IMR-90 (cell line): ENCODE measurements at regions not wholly inside any gene's neighbourhood (a gene's known extent, or its start where the extent isn't known, plus 50 kb on each side); places are given as distances from the start of the nearest gene placed in this dataset.

Experiments
- ATAC-seq: fragments of 200-7000 bp; cut with Tn5 transposase; 2 replicates; pipeline ENCODE4 v1.9.1; 2020; ENCODE audit warnings: low read depth, mild to moderate bottlenecking, moderate library complexity
- BruUV-seq: library from RNA; stranded (reverse); fragments of 400-500 nt; replicated peaks from 2 replicates; lab custom pipeline; 2021; lab: Mats Ljungman, UMichigan
- CTCF ChIA-PET: fragments of 300-600 bp; formaldehyde crosslinking; extraction: SDS; loops from one replicate; lab custom pipeline; 2021; ENCODE audit warnings: antibody characterized with exemption; lab: Yijun Ruan, JAX
- POLR2A ChIA-PET: fragments of 300-600 bp; sonication (Branson Sonifier 250); formaldehyde crosslinking; loops from one replicate; lab custom pipeline; 2022; ENCODE audit warnings: antibody characterized with exemption; ENCODE audit not compliant: unreplicated experiment; lab: Charles Lee
- DNase-seq: peaks from one replicate; pipeline ENCODE4 v3.0.0; 2013
- H2AFZ ChIP-seq: replicated peaks from 2 replicates; pipeline ENCODE3; 2013; ENCODE audit warnings: low read length, mild to moderate bottlenecking; ENCODE audit not compliant: poor library complexity
- H2AK5ac ChIP-seq: 2 replicates; pipeline ENCODE4 v1.6.1; 2013; ENCODE audit warnings: low read depth, low read length, inconsistent platforms
- H2AK9ac ChIP-seq: replicated peaks from 2 replicates; pipeline ENCODE3; 2013; ENCODE audit warnings: mild to moderate bottlenecking, low read depth, low read length, moderate library complexity; ENCODE audit not compliant: poor library complexity
- H2BK120ac ChIP-seq: 2 replicates; pipeline ENCODE4 v1.6.1; 2013; ENCODE audit warnings: low read depth, low read length, inconsistent platforms
- H2BK15ac ChIP-seq: 3 replicates; pipeline ENCODE4 v1.6.1; 2013; ENCODE audit warnings: low read depth, low read length, inconsistent platforms
- H2BK20ac ChIP-seq: 2 replicates; pipeline ENCODE4 v1.6.1; 2013; ENCODE audit warnings: low read depth, mild to moderate bottlenecking, inconsistent platforms, low read length, moderate library complexity
- H2BK5ac ChIP-seq: 2 replicates; pipeline ENCODE4 v1.6.1; 2013; ENCODE audit warnings: mild to moderate bottlenecking, low read depth, low read length, inconsistent platforms; ENCODE audit not compliant: poor library complexity, severe bottlenecking
- H3K14ac ChIP-seq: replicated peaks from 2 replicates; pipeline ENCODE4 v1.6.1; 2013; ENCODE audit warnings: low read depth, low read length, inconsistent platforms
- H3K18ac ChIP-seq: 2 replicates; pipeline ENCODE4 v1.6.1; 2013; ENCODE audit warnings: low read depth, low read length, control low read depth
- H3K23ac ChIP-seq: 2 replicates; pipeline ENCODE4 v1.6.1; 2013; ENCODE audit warnings: low read depth, low read length, inconsistent platforms
- H3K27ac ChIP-seq: 2 replicates; pipeline ENCODE4 v1.5.1; 2013; ENCODE audit warnings: mild to moderate bottlenecking, control low read depth, low read length; ENCODE audit not compliant: insufficient read depth
- H3K27me3 ChIP-seq: 2 replicates; pipeline ENCODE4 v1.6.1; 2013; ENCODE audit warnings: low read length; ENCODE audit not compliant: control insufficient read depth, insufficient read depth
- H3K36me3 ChIP-seq: 2 replicates; pipeline ENCODE4 v1.6.1; 2013; ENCODE audit warnings: low read length, mixed read lengths; ENCODE audit not compliant: control insufficient read depth, insufficient read depth
- H3K4ac ChIP-seq: 2 replicates; pipeline ENCODE4 v1.6.1; 2013; ENCODE audit warnings: low read depth, low read length, inconsistent platforms
- H3K4me1 ChIP-seq: 2 replicates; pipeline ENCODE4 v1.6.1; 2013; ENCODE audit warnings: low read length, mixed read lengths; ENCODE audit not compliant: control insufficient read depth, insufficient read depth
- H3K4me2 ChIP-seq: 2 replicates; pipeline ENCODE4 v1.6.1; 2013; ENCODE audit warnings: low read depth, mild to moderate bottlenecking, control low read depth, low read length, moderate library complexity
- H3K4me3 ChIP-seq: 2 replicates; pipeline ENCODE4 v1.5.1; 2013; ENCODE audit warnings: low read depth, mild to moderate bottlenecking, control low read depth, low read length, moderate library complexity; ENCODE audit not compliant: insufficient read depth
- H3K56ac ChIP-seq: 2 replicates; pipeline ENCODE4 v1.6.1; 2013; ENCODE audit warnings: low read length, inconsistent platforms; ENCODE audit not compliant: insufficient read depth; ENCODE audit errors: extremely low read depth
- H3K79me1 ChIP-seq, 2 experiments: 2 replicates each; pipeline ENCODE4 v1.6.1; 2013; ENCODE audit warnings: low read length in 2 of 2, inconsistent platforms in 1 of 2, low read depth in 1 of 2
- H3K9ac ChIP-seq: 2 replicates; pipeline ENCODE4 v1.6.1; 2013; ENCODE audit warnings: low read depth, low read length, control low read depth
- H3K9me1 ChIP-seq: 2 replicates; pipeline ENCODE4 v1.6.1; 2013; ENCODE audit warnings: low read length, inconsistent platforms; ENCODE audit not compliant: insufficient read depth
- H3K9me3 ChIP-seq: 2 replicates; pipeline ENCODE4 v1.6.1; 2013; ENCODE audit warnings: low read length; ENCODE audit not compliant: control insufficient read depth, insufficient read depth
- H4K20me1 ChIP-seq: 2 replicates; pipeline ENCODE4 v1.6.1; 2013; ENCODE audit warnings: low read length, inconsistent platforms; ENCODE audit not compliant: insufficient read depth
- H4K5ac ChIP-seq: 2 replicates; pipeline ENCODE4 v1.6.1; 2013; ENCODE audit warnings: mild to moderate bottlenecking, low read depth, low read length, control low read depth
- H4K8ac ChIP-seq, 2 experiments: 2 replicates each; pipeline ENCODE4 v1.6.1; 2013; ENCODE audit warnings: low read depth in 2 of 2, low read length in 2 of 2, control low read depth in 1 of 2, inconsistent platforms in 1 of 2
- H4K91ac ChIP-seq: 2 replicates; pipeline ENCODE4 v1.6.1; 2013; ENCODE audit warnings: low read depth, low read length, inconsistent platforms; ENCODE audit not compliant: insufficient read depth
- BHLHE40 ChIP-seq: fragments of 150-350 bp; IDR thresholded peaks from 2 replicates; pipeline ENCODE4 v1.6.1; 2016; ENCODE audit warnings: mild to moderate bottlenecking, low read depth, low read length
- CEBPB ChIP-seq: IDR thresholded peaks from 2 replicates; pipeline ENCODE4 v1.6.1; 2012; ENCODE audit warnings: low read depth, low read length, improper control_type of control experiment
- CHD1 ChIP-seq: IDR thresholded peaks from 2 replicates; pipeline ENCODE4 v1.6.1; 2012; ENCODE audit warnings: low read depth, low read length, improper control_type of control experiment
- ELK1 ChIP-seq: fragments of 150-350 bp; IDR thresholded peaks from 2 replicates; pipeline ENCODE4 v1.6.1; 2016; ENCODE audit warnings: low read depth, mild to moderate bottlenecking, low read length, moderate library complexity, borderline replicate concordance
- FOS ChIP-seq: fragments of 150-350 bp; IDR thresholded peaks from 2 replicates; pipeline ENCODE4 v1.6.1; 2016; ENCODE audit warnings: low read depth, low read length
- MAFK ChIP-seq: IDR thresholded peaks from 2 replicates; pipeline ENCODE4 v1.6.1; 2012; ENCODE audit warnings: low read depth, low read length, improper control_type of control experiment
- MAZ ChIP-seq: IDR thresholded peaks from 2 replicates; pipeline ENCODE4 v1.6.1; 2012; ENCODE audit warnings: low read depth, mild to moderate bottlenecking, low read length, improper control_type of control experiment, moderate library complexity, borderline replicate concordance
- MXI1 ChIP-seq: IDR thresholded peaks from 2 replicates; pipeline ENCODE4 v1.6.1; 2012; ENCODE audit warnings: low read depth, mild to moderate bottlenecking, low read length, moderate library complexity, borderline replicate concordance
- NFE2L2 ChIP-seq: fragments of 150-350 bp; IDR thresholded peaks from 2 replicates; pipeline ENCODE4 v1.6.1; 2016; ENCODE audit warnings: low read depth, mild to moderate bottlenecking, low read length
- POLR2A ChIP-seq: IDR thresholded peaks from 2 replicates; pipeline ENCODE4 v1.6.1; 2012; ENCODE audit warnings: mild to moderate bottlenecking, low read depth, low read length
- RAD21 ChIP-seq: IDR thresholded peaks from 2 replicates; pipeline ENCODE4 v1.6.1; 2012; ENCODE audit warnings: low read length, improper control_type of control experiment
- RCOR1 ChIP-seq: IDR thresholded peaks from 2 replicates; pipeline ENCODE4 v1.6.1; 2012; ENCODE audit warnings: mild to moderate bottlenecking, low read length, improper control_type of control experiment; ENCODE audit not compliant: insufficient replicate concordance
- RFX5 ChIP-seq: IDR thresholded peaks from 2 replicates; pipeline ENCODE4 v1.8.0; 2012; ENCODE audit warnings: low read depth, mild to moderate bottlenecking, low read length, moderate library complexity
- SMC3 ChIP-seq: fragments of 150-350 bp; IDR thresholded peaks from 2 replicates; pipeline ENCODE4 v1.6.1; 2016; ENCODE audit warnings: low read depth, mild to moderate bottlenecking, antibody characterized with exemption, low read length, moderate library complexity
- WGBS, 2 experiments: methylation state at CpG; one replicate each; pipeline versions ENCODE4 v1.1.5 to v1.1.7; 2013; ENCODE audit warnings: missing lambda C conversion rate in 2 of 2; ENCODE audit not compliant: insufficient read length in 1 of 2; ENCODE audit errors: extremely low coverage in 2 of 2; 5-methylcytosine and 5-hydroxymethylcytosine counted together
- dilution Hi-C: fragments of 300-500 bp; cut with HindIII; formaldehyde crosslinking; loops from one replicate; pipeline ENCODE4 v1.14.3; 2018; ENCODE audit warnings: low sequenced_read_pairs; ENCODE audit not compliant: unreplicated experiment
- in situ Hi-C: fragments of 300-500 bp; cut with MboI; formaldehyde crosslinking; loops from 3 replicates; pipeline ENCODE4 v1.14.3; 2019; ENCODE audit warnings: low sequenced_read_pairs, inconsistent platforms, mixed read lengths
- intact Hi-C: fragments of 100-400 bp; cut with micrococcal nuclease; formaldehyde crosslinking; loops from 2 replicates; pipeline ENCODE4 v1.10.0; 2022
- TF ChIP-seq, protein P1 (sequence below): fragments of 150-350 bp; IDR thresholded peaks from 2 replicates; pipeline ENCODE4 v1.6.1; 2017; ENCODE audit warnings: mild to moderate bottlenecking, antibody characterized with exemption, low read length, low read depth
- TF ChIP-seq, protein P2 (sequence below): conservative IDR thresholded peaks from 2 replicates; pipeline ENCODE4 v1.5.1; 2012; ENCODE audit warnings: mild to moderate bottlenecking, low read depth, low read length, improper control_type of control experiment

DNA sequence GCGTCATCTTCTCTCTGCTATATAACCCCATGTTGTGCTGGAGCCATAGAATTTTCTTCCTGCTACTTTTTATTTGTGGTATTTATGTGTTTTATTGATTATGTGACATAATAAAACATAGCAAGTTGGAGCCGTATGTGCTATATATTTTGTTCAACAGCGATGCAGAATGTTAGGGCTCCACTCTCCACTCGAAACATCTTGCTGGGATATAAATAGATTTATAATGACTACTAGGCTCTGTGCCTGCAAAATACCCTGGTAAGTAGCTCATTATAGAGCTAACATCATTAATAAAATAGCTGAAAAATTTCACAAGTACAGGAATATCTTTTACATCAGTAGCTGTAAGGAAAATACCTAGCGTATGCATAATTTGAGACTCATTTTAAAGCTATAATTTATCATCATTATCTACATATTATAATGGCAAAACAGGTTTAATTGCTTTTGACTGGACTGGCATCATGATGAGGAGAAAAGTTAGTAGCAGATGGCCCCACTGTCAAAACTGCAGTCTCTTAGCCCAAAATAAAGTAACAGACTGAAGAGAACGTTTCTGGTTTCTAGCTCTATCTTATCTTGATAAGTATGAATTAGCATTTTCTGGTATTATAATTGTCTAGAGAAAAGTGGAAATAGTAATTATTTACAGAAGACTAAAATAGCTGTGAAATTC is 263.0 kb downstream of the NEDD1 start:
- H2AFZ ChIP-seq = no peak overlapping the region
- no peaks in the 10 kb centered on the region for H3K4me1 ChIP-seq
- dilution Hi-C loops (no loop called here), intact Hi-C loops (no loop called here), in situ Hi-C loops (no loop called here)
- H3K4me2 ChIP-seq = no peak overlapping the region
- H3K18ac ChIP-seq = no peak overlapping the region
- no peak overlapping the region for H3K27ac ChIP-seq
- no peaks in the 10 kb centered on the region for H4K20me1 ChIP-seq
- ATAC-seq (no peak), DNase-seq (no peak)
- CTCF ChIA-PET = interaction anchor here (0.6 kb wide), 1 partner anchor 1454 kb away, joined by 3 read pairs; no protein-coding TSS in a partner anchor
- H3K23ac ChIP-seq = no peak overlapping the region
- no peak overlapping the region for H3K56ac ChIP-seq
- no peak overlapping the region for H2BK120ac ChIP-seq
- H4K8ac ChIP-seq = no peak overlapping the region
- no CpG with 5 or more reads among the region's 6 CpGs for WGBS, 2 experiments
- no peak overlapping the region for H3K4ac ChIP-seq
- H3K36me3 ChIP-seq = no peaks in the 10 kb centered on the region
- H2BK5ac ChIP-seq = no peak overlapping the region
- no peak overlapping the region for H4K5ac ChIP-seq
- no peak overlapping the region for H2BK20ac ChIP-seq
- no peak overlapping the region for H2AK5ac ChIP-seq
- no peak overlapping the region for H2BK15ac ChIP-seq
- no peaks in the 10 kb centered on the region for H3K9me1 ChIP-seq
- H3K4me3 ChIP-seq = no peak overlapping the region
- H4K91ac ChIP-seq = no peak overlapping the region
- no peak overlapping the region for H3K9ac ChIP-seq
- H3K14ac ChIP-seq = no peak overlapping the region
- H3K9me3 ChIP-seq = no peaks in the 10 kb centered on the region; the same call in 1 of the 2 replicates
- POLR2A ChIA-PET = no interaction called here
- no TSS peak for BruUV-seq
- H2AK9ac ChIP-seq = no peak overlapping the region
- TF ChIP-seq RAD21 (no peak), NFE2L2 (no peak), BHLHE40 (no peak), CHD1 (no peak), MXI1 (no peak), SMC3 (no peak), RFX5 (no peak), MAZ (no peak), RCOR1 (no peak), CEBPB (no peak), FOS (no peak), MAFK (no peak), ELK1 (no peak), POLR2A (no peak)
- TF ChIP-seq, protein P1, sequence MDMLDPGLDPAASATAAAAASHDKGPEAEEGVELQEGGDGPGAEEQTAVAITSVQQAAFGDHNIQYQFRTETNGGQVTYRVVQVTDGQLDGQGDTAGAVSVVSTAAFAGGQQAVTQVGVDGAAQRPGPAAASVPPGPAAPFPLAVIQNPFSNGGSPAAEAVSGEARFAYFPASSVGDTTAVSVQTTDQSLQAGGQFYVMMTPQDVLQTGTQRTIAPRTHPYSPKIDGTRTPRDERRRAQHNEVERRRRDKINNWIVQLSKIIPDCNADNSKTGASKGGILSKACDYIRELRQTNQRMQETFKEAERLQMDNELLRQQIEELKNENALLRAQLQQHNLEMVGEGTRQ = no peak
- TF ChIP-seq, protein P2, sequence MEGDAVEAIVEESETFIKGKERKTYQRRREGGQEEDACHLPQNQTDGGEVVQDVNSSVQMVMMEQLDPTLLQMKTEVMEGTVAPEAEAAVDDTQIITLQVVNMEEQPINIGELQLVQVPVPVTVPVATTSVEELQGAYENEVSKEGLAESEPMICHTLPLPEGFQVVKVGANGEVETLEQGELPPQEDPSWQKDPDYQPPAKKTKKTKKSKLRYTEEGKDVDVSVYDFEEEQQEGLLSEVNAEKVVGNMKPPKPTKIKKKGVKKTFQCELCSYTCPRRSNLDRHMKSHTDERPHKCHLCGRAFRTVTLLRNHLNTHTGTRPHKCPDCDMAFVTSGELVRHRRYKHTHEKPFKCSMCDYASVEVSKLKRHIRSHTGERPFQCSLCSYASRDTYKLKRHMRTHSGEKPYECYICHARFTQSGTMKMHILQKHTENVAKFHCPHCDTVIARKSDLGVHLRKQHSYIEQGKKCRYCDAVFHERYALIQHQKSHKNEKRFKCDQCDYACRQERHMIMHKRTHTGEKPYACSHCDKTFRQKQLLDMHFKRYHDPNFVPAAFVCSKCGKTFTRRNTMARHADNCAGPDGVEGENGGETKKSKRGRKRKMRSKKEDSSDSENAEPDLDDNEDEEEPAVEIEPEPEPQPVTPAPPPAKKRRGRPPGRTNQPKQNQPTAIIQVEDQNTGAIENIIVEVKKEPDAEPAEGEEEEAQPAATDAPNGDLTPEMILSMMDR = no peak
- no peaks in the 10 kb centered on the region for H3K79me1 ChIP-seq
- no peaks in the 10 kb centered on the region for H3K27me3 ChIP-seq
